DMS153 (cell line): ENCODE measurements at regions not wholly inside any gene's neighbourhood (a gene's known extent, or its start where the extent isn't known, plus 50 kb on each side); places are given as distances from the start of the nearest gene placed in this dataset.
A peak's percentile ranks its signal among the peaks of the same experiment; 100 is the strongest.
"Not testable (repeated sequence)": the region's sequence is repeated elsewhere in the genome, so short reads cannot be mapped to it uniquely, and the experiment has no call there.

Experiments used
- DNase-seq: peaks from one replicate; lab custom pipeline; 2025; lab: John Stamatoyannopoulos, UW

DNA sequence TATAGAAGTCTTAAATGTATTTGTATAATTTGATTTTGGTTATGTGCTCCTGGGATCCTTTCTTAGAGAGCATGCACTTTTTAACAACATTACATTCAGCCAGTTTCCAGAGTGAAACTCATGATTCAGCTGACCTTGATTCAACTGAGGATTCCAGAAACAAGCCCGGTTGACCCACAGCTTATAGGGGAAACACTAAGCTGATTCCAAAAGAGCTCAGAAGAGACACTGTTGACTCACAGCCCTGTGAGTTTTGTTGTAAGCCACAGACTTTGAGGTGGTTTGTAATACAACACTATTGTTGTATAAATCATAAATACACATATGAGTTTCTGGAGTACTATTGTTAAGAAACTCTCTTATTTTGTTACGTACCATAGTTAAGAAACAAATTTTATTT is 133.8 kb upstream of the MGAT4C start:
- DNase-seq = no peak

GRCh38 chr12:86387591-86388145 is 131.5 kb upstream of the MGAT4C start:
- no peak for DNase-seq

- not testable (repeated sequence) for DNase-seq
These were observed 127.6 kb upstream of the MGAT4C start for GRCh38 chr12:86383759-86384158.

DNA sequence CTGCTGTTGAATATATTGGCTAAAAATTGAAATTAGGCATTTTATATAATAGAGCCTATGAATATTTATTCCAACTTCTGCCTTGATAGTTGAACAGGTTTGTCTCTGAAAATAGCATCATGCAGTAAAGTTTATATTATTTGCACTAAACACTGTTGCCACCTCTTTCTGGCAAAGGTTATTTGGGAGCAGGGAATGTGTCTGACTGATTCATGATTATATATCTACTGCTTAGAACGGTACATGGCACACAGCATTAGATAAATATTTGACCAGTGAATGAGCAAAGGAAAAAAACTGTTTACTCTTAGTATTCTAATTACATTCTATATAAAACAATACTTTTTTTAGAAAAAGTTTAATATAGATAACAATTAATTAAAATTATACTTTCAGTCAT is 123.1 kb upstream of the MGAT4C start:
- no peak for DNase-seq

GRCh38 chr12:86376052-86376451 is 119.9 kb upstream of the MGAT4C start:
- DNase-seq = no peak

DNA sequence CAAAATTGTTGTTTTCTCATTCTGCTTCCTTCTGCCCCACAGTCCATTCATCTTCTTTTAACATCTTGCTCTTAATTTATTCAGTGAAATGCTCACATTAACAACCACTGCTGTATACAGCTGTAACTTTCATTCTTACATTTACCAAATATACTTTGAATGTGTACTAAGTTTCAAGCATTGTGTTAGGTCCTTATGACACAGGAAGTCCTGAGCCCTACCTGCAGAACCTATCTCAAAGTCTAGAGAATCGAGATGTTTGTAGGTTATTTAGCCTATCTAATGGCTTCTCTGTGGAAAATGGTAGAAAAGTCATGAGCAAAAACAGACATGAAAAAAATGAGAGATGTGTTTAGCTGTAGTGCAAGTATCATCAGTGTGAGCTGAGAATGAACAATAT is 117.6 kb upstream of the MGAT4C start:
- no peak for DNase-seq

DNA sequence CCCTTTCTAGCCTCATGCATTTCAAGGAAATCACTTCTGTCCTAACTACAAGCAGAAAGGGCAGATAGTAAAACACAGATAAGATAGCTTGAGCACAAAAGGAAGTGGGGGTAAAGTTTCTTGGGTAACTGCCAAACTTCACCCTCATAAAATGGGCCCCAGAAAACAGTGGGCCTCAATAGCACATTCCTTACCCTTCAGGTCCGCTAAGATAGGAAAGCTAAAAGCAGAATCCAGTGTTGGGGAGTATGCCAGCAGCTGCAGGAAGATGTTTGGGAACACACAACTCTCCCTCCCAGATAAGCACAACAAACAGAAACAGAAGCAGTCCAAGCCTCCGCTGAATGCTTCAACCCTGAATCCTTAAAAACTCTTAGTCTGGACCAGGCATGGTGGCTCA is 110.9 kb upstream of the MGAT4C start:
- no peak for DNase-seq

GRCh38 chr12:86349196-86349595 is 93.0 kb upstream of the MGAT4C start:
- peak; percentile 11 for DNase-seq

DNA sequence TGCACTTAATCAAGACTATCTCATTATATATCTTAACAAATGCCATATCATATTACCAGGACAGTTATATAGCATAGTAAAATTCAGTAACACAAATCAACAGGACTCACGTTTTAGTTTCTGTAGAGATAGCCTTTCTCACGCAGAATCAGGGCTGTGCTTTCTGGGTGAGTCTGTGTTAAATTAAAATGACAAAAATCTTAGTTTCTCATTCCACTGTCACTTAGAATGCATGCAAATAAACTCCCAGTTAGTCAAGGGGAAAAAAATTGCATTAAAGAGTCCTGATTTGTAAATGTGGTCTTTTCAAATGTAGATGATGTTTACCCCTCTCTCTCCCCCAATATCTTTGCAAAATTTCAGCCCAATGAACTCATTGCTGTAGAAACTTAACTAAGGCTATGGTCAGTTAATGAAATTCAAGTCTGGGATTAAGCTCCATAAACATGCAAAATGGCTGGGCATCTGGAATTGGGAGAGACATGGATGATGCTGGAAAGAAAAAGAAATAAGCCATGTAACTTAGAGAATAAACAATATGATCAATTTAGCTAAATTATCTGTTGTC is 77.8 kb upstream of the MGAT4C start:
- no peak for DNase-seq

DNA sequence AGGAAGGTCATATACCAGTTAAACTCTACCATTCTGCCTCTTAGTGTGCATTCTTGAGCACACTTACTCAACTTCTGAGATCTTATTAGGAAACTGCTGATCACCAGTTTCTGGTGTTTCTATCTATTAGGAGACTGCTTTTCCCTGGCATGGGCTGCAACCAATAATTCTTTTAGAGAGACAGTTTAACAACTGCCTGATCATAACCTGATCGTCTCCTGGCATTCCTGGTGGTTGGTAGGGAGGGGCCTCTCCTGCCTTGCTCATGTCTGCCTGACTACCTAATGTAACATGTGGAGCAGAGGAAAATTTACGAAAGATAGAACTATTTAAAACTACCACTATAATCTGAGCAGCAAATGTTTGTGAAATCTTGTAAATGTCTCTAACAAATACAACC is 75.3 kb upstream of the MGAT4C start:
- no peak for DNase-seq

DNA sequence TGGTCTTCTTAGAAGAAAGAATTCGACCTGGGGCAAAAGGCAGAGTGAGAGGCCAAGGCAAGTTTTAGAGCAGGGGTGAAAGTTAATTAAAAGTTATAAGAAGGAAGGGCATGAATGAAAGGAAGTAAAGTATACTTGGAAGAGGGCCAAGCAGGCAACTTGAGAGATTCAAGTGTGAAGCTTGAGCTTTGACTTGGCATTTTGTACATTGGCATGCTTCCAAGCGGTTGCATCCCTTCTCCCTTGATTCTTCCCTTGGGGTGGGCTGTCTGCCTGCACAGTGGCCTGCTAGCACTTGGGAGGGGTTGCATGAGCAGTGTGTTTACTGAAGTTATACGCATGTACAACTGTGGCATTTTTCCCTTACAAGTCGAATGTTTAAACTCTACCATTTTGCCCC is 74.8 kb upstream of the MGAT4C start:
- no peak for DNase-seq

GRCh38 chr12:86312232-86312631 is 56.0 kb upstream of the MGAT4C start:
- DNase-seq = no peak
